Keratinocyte (primary cell): ENCODE measurements at regions not wholly inside any gene's neighbourhood (a gene's known extent, or its start where the extent isn't known, plus 50 kb on each side); places are given as distances from the start of the nearest gene placed in this dataset.

Experiments
- CTCF ChIP-seq, 3 experiments: IDR thresholded peaks in 1 of 3; conservative IDR thresholded peaks in 1 of 3; optimal IDR thresholded peaks in 1 of 3; 2 replicates in 2 of 3; 3 replicates in 1 of 3; pipeline versions ENCODE3 to v1.5.1; 2011; ENCODE audit warnings: low read length in 3 of 3, mild to moderate bottlenecking in 3 of 3, moderate library complexity in 2 of 3, control low read depth in 1 of 3, inconsistent platforms in 1 of 3; ENCODE audit not compliant: insufficient read depth in 2 of 3; ENCODE audit errors: extremely low read depth in 1 of 3
- EZH2 ChIP-seq: IDR thresholded peaks from one replicate; pipeline ENCODE4 v1.6.1; 2012; ENCODE audit warnings: inconsistent platforms, mild to moderate bottlenecking, low read length, moderate library complexity

GRCh38 chr4:108276690-108277089 is 108.0 kb upstream of the LEF1 start:
- TF ChIP-seq CTCF (optimal IDR thresholded peaks at IDR 0.05 in 1 of 3, IDR thresholded peaks at IDR 0.05 in 1 of 3, conservative IDR thresholded peaks at IDR 0.05 in 1 of 3; ENCODE audit: extremely low read depth in 1 of 3, insufficient read depth in 2 of 3, low read length in 3 of 3) (no peak), EZH2 (no peak)
